GM18507 (cell line): ENCODE measurements at regions not wholly inside any gene's neighbourhood (a gene's known extent, or its start where the extent isn't known, plus 50 kb on each side); places are given as distances from the start of the nearest gene placed in this dataset.
A peak's percentile ranks its signal among the peaks of the same experiment; 100 is the strongest.

Source experiments
- DNase-seq: peaks from one replicate; pipeline ENCODE4 v3.0.0; 2011; ENCODE audit warnings: low read depth; ENCODE audit not compliant: insufficient read length; ENCODE audit errors: extremely low spot score
- FAIRE-seq: peaks from 2 replicates; lab custom pipeline; 2011; peaks lifted over from hg19 to GRCh38; lab: Jason Lieb, UNC

DNA sequence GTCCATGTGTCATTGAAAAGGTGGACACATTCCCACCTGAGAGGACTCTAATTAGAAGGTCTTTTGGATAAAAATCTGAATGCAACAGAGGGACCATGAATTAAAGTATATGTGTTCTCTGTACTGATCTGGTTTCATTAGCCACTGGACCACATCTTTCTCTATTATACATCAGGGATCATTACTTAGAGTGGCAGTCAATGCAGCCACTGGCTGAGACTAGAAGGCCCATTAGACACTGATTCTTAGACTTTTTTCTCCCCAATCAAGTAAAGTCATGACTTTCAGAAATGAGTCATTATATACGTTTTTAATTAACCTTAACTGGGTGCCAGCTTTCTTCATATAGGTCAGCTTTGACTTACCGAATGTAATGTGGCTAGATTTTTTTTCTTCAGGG lies 550.8 kb upstream of the CFAP20DC start:
- DNase-seq (no peak), FAIRE-seq (no peak)

DNA sequence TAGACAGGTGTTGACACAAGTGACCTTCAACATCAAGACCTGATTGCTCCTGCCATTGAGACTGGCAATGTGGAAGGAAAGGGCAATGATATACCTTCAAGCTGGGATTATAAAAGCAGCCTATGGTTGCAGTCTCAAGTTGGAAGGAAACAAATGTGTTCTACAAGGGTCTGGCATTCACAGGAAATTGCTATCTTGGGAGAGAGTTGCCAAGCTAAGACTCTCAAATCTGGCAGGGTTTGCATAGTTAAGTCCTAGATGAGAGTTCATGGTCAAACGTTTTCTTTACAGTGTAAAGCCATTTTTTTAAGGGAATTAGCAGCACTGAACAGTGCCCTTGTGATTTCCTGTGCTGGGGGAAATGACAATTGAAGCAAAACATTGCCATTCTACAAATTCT lies 546.9 kb upstream of the CFAP20DC start:
- no peak for DNase-seq
- FAIRE-seq = no peak

DNA sequence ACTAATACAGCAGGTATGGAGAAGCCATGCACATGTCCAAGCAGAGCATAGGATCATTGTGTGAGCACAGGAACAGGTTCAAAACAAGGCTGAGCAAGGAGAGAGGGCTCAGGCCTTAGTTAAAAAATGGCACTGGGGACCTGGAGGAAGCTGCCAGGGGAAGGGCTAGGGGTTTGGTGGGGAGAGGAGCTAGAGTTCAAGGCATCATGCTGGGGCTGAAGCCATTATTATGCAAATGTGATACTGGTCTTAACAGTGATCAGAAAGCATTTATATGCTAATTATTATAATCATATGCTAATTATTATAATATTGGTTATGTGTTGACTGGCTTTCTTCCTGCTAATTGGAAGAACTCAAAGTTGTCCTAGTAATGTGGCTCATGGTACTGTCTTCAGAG lies 546.0 kb upstream of the CFAP20DC start:
- no peak for DNase-seq
- FAIRE-seq = no peak

DNA sequence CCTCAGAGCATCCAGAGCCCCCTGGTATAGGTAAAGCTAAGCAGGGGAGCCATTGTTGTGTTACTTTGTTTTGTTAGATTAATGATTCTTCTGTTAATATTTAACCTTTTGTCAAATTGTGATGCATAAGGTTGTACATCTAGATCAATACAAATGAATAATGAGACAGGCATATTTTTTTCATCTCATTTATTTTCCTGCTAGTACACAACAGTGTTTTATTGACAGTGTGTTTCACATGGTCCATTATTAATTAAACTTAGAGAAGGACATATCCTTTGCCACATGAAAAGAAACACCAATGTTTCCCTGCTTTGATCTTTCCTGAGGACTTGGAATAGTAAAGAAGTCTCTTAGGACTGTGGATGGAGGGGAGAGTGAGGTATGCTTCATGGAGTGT lies 543.6 kb upstream of the CFAP20DC start:
- DNase-seq (no peak), FAIRE-seq (no peak)

DNA sequence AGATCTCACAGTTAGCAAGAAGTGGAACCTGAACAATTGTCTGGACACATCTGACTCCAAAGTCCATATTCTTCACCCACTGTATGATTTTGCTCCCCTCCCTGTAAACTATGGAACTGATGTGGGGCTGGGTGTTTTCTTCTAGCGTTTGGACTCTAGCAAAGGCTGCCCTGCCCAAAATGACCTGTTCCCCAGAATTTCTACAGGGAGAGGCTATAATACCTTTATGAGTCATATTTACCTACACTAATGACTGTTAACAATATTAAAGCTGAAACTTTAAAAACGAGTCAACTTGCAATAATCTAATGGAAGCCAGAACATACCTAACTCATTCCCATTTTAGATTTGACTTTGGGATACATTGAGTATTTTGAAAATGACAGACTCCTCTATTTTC lies 531.2 kb upstream of the CFAP20DC start:
- DNase-seq (no peak), FAIRE-seq (peak; percentile 38)

DNA sequence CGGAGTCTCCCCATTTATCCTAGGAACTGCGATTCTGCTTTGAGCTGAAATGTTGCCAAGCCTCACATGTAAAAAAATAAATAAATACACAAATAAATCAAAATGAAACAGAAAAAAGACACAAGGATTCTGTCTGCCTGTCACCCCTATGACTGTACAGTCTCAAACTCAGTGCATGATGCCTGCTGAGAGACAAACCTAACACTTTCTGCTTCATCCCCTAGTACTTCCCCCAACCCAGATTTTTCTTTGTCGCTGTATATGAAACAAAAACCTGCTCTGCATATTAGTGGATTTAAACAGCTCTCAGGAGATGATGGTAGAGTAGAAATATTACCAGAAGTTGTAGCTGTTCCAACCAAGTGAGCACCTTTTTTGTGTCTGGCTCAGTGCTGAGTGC lies 530.7 kb upstream of the CFAP20DC start:
- DNase-seq = no peak
- no peak for FAIRE-seq

DNA sequence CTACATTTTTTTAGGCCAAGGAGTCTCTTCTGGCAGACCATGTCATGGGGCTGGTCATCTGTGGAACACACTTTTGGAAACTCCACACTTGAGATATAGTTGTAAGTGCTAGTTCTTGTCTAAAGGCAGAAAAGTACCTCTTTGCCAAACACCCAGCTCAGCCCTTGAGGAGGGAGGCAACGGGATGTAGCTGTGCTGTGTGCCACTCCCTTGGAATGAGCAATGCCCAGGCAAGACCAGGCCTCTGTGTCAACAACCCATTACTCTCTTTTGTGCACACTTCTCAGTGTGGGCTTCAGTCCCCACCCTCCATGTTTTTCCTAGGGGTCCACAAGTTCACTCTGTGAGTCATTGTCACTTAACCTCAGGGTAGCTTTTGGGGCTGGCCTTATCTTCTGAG lies 528.3 kb upstream of the CFAP20DC start:
- FAIRE-seq = no peak
- DNase-seq = no peak

DNA sequence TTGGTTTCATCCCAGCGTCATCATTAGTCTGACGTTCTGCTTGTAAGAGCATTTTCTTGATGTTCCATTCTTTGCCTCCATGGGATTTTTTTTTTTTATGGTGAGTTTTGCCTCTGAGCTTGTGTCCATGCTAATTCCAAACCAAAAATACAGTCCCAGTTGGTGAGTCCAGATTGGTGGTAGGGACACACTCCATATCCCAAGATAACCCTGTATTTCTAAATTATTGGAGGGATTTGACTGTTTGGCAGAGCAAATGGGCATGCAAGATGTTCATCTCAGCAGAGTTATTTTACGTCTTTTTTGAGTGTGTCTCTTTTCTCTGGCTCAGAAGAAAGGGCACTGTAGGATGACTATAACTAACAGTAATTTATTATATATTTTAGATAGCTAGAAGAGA lies 526.8 kb upstream of the CFAP20DC start:
- FAIRE-seq (no peak), DNase-seq (no peak)

DNA sequence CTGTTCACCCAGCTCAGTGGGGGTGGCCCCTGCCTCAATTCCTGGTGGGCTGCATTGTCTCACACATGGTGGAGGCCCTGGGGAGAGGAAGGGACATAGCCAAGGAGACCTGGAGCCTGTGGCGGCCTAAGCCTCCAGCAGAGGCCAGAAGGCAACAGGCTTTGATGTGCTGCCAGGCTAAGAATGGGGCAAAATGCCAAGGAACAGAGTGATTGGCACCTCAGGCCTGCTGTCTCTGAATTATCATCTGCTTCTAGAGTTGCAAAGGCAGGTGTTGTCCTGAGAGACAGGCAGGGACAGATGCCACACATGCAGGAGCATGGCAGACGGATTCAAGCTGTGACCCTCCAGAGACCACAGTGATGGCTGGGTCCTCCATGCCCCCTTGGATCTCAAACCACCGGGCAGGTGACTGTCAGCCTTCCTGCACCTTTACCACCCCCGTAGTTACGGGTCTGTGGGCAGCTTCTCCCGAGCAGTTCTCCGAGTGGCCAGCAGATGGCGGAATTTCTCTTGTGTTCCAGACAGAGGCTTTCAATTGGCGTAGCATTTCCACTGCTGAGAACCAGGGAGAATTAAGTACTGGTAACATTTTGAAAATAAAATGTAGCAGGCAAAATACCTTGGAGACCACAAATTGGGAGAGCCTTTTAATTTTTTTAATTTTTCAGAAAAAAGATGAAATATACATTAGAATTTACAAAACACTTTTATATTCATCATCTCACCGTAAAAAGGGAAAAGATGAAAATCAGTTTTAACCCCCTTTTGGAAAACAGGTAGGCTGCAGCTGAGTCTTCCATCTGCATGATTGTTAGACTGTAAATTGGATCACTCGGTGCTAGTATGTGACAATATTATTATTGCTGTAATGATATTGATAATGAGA lies 525.5 kb upstream of the CFAP20DC start:
- DNase-seq = peak; percentile 54
- FAIRE-seq = peak; percentile 87

DNA sequence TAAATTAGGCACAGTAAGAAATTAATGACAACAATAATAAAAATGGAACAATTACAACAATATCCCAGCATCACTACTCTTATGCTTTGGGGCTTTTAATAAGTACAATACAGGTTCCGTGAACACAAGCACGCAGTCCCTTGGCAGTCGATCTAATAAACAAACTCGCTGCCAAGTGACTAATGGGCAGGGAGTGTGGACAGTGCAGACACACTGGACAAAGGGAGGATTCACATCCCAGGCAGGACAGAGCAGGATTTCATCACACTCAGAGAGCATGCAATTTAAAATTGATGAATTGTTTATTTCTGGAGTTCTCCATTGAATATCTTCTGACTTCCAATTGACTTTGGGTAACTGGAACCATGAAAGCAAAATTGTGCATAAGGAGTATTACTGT lies 524.1 kb upstream of the CFAP20DC start:
- DNase-seq = no peak
- FAIRE-seq = no peak

DNA sequence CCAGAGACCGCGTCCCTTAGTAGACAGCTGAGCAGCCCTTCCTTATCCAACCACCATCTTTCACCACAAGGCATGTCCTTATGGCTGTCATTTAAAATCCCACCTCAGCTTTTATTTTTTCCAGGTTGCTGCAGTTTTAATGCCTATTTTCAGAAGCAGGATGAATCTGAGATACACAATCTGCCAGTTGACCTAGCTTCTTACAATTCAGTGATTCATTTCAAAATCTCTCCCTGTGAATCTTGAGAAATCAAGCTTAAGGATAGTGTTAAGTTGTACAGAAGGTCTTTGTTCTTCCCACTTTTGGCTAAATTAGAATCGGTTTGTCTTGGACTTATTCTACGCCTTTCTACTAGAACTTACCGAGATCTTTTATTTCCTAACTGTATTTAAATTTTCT lies 522.3 kb upstream of the CFAP20DC start:
- DNase-seq (no peak), FAIRE-seq (no peak)

DNA sequence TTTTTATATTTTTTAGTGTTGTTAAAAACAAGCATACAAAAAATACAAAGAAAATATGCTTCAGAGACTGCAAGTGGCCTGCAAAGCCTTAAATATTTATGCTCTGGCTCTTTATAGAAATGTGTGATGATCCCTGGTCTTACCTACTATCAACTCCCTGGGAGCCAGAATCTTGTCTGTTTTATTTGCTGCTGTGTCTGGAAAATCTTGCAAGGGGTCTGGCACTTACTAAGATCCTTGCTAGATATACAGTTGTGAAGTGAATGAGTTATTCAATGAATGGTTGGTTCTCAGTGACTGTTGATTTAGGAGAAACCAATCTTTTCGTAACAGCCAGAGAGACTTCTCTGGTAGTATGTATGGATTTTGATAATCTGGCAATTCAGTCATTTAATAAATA lies 521.0 kb upstream of the CFAP20DC start:
- DNase-seq (no peak), FAIRE-seq (no peak)

DNA sequence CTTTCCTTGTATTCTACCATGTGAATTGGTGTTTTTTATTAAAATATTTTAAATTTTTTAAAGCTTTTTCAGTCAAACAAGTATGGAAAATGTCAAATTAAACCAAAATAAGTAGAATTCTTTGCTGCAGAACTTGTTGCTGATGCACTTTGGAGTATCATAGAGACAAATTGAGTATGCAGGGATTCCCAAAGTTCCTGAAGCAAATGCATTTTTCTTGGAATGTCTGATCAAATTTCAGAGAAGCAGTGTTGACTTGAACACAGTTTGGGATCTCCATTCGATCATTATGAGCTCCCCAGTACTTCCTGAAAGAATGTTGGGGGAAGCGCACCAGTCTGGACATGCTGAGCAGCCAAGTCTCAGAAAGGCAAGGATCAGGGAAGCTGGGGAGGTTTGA lies 517.8 kb upstream of the CFAP20DC start:
- FAIRE-seq = no peak

DNA sequence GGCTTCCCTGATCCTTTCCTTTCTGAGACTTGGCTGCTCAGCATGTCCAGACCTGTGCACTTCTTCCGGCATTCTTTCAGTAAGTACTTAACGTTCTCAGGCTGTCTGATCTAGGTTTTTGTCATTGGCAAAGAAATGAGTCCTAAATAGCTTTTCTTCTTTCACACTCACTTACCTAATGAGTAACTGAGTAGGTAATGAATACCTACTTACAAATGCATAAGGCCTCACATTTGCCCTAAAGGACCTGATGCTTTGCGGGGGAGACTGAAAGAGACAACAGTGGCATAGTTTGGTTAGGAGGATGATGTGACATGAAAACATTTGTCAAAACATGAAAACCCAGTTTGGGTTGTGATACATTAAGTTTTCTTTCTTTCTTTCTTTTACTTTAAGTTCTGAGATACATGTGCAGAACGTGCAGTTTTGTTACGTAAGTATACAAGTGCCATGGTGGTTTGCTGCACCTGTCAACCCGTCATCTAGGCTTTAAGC lies 516.7 kb upstream of the CFAP20DC start:
- DNase-seq = peak; percentile 33
- FAIRE-seq = peak; percentile 97

More for the DNA sequence above, 517.8 kb upstream of the CFAP20DC start:
- DNase-seq = no peak

DNA sequence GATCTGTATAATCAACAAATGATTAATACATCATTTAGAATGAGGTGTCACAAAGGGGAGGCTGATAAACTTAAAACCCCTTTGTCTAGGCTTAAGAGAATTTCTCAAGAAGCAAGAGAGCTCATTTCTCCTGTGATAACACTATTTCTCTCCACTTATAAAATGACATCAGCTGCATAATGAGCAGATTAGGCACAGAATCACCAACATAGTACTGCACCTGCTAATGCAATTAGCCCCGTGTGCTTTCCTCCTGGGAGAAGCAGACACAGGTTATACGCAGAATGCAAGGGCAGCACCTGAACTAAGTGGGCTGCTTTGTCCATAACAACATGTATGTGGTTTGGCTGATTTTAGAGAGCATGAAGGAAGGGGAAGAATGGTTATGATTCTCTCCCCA lies 515.3 kb upstream of the CFAP20DC start:
- DNase-seq (no peak), FAIRE-seq (no peak)

DNA sequence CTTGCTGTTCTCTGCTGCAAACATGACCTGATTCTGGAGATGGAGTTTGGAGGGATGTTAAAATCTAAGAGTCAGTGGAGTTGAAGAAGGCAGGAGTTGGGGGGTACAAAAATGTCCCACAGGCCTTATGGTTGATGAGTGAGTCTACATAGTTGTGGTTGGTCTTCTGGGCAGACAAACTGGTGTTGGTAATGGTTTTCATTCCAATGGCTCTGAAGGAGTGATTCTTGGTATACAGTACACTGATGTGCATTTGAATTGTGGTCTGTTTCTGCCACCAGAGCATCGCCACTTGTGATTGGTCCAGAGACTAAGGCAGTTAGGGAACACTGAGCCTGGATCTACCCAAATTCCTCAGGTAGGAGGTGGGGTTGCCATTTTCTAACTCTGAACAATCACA lies 514.1 kb upstream of the CFAP20DC start:
- no peak for DNase-seq

DNA sequence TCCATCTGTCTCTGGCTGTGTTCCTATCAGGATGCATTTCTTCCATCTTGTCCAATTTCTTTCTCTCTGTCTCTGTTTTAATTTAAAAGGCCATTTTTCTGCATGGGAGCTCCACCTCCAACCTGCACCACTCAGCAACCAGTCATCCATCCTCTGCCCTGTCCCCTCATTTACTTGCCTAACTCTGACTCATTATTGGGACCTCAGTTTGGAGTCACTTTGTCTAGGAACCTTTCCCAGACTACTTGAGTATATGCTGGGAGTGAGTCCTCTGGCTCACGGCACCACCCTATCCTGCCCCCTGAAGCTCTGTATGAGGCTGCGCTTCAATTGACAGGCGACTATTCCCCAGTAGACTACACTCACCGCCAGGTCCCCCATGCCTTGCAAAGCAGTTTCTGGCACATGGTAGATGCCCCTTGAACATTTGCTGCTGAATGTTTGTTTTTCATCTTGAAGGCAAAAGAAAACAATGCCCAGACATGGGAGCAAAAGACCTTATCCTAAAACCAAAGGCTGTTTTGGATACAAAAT lies 513.3 kb upstream of the CFAP20DC start:
- FAIRE-seq (no peak), DNase-seq (no peak)

More for the DNA sequence above, 514.1 kb upstream of the CFAP20DC start:
- no peak for FAIRE-seq

DNA sequence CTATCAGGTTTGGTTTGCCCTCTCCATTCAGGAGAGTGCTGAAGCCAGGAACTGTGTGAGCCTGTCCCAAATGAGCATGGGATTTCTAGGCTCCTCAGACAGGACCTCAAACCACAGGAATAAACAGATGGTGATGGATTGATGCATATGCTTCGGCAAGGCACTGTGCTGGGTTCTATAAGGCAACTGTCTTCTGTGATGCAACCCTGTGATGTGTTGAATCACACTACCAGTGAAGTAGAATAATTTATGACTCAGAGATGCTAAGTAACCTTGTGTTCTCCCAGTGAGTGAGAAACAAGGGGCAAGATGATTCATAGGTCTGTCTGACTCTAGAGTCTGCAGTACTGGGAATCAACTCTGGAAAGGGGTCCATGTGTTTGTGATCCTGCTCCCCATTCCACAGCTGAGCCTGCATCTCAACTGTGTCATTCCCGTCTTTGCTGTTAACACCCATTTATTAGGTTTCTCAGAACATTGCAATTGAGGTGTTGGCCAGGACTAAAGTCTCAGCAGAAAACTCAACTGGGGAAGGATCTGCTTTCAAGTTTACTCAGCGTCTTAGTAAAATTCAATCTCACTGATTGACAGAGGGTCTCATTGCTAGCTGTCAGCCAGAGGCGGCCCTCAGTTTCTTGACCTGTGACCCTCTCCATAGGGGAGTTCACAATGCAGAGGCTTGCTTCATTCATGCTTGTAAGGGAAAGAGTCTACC lies 510.1 kb upstream of the CFAP20DC start:
- no peak for FAIRE-seq
- no peak for DNase-seq

DNA sequence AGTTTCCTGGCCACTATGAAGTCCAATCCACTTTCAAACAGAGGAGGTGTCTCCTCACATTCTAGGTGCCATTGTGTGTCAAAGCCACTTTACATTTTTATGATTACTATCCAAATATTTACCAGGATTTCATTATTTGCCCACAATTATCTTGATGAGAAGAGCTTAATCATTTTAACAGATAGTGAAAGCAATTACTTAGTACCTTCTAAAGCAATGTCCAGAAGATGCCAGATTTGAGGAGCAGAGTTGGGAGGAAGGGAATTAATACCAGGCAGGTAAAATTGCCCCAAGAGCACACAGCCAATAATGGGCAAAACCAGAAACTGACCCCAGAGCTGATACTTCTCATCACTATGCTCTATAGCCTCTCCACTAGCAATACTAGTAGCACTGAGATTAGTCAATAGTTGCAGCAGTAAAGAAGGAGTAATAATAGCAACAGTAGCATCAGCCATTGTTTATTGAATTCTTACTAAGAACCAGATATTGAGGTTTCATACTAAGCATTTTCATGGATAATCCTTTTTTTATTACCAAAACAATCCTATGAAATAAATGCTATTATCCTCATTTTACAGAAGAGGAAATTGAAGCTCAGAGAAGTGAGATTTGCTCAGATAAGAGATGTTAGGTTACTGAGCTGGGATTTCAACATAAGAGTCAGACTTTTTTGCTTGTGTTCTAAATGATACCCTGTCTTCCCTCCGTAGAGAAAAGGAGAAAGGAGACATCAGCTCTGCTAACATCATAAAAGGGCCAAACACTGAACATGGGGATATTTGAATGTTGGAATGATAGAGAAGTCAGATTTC lies 509.3 kb upstream of the CFAP20DC start:
- FAIRE-seq (no peak), DNase-seq (no peak)
